ENCODE measurements at regions not wholly inside any gene's neighbourhood (a gene's known extent, or its start where the extent isn't known, plus 50 kb on each side); places are given as distances from the start of the nearest gene placed in this dataset.

- DNase-seq (ENCODE audit: low spot score) (no peak), ATAC-seq (no peak)
- H3K27me3 Mint-ChIP-seq (ENCODE audit: low read depth): no peaks in the 10 kb centered on the region
- peaks cover 16% of the 10 kb centered on the region for H3K36me3 Mint-ChIP-seq
- ChIA-PET CTCF (no interaction called here), POLR2A (no interaction called here)
- no peak overlapping the region for H3K4me3 Mint-ChIP-seq
- peaks cover 26% of the 10 kb centered on the region for H3K9me3 Mint-ChIP-seq
- no peaks in the 10 kb centered on the region for H3K4me1 Mint-ChIP-seq
- TF ChIP-seq PREB (CRISPR knock-in tag; IDR thresholded peaks at IDR 0.05; ENCODE audit: borderline replicate concordance) (no peak), CBFB (CRISPR knock-in tag; IDR thresholded peaks at IDR 0.05; ENCODE audit: low read depth) (no peak)
- H3K27ac Mint-ChIP-seq: no peak overlapping the region
Observed at GRCh38 chr10:4101918-4102654, 317.1 kb upstream of the KLF6 start.

- Mint-ChIP-seq H3K27me3 (ENCODE audit: low read depth) (no peaks in the 10 kb centered on the region), H3K36me3 (peaks cover 11% of the 10 kb centered on the region), H3K4me1 (no peaks in the 10 kb centered on the region; the same call in 1 of the 2 replicates), H3K9me3 (peaks cover 16% of the 10 kb centered on the region), H3K27ac (no peak overlapping the region), H3K4me3 (no peak overlapping the region)
- CTCF ChIA-PET: no interaction called here
- DNase-seq (ENCODE audit: low spot score) (no peak), ATAC-seq (no peak)
- TF ChIP-seq KAT7 (CRISPR knock-in tag; IDR thresholded peaks at IDR 0.05; ENCODE audit: borderline replicate concordance) (no peak), ZNF396 (CRISPR knock-in tag; IDR thresholded peaks at IDR 0.05; ENCODE audit: borderline replicate concordance) (no peak), GRHL2 (CRISPR knock-in tag; IDR thresholded peaks at IDR 0.05; ENCODE audit: insufficient replicate concordance, severe bottlenecking) (no peak), ZNF219 (CRISPR knock-in tag; IDR thresholded peaks at IDR 0.05; ENCODE audit: borderline replicate concordance) (no peak)
- POLR2A ChIA-PET: no interaction called here
Observed at GRCh38 chr10:4100380-4100779, 315.4 kb upstream of the KLF6 start.

GRCh38 chr10:4099202-4099601 is 314.2 kb upstream of the KLF6 start:
- ATAC-seq (no peak), DNase-seq (ENCODE audit: low spot score) (no peak)
- Mint-ChIP-seq H3K27me3 (ENCODE audit: low read depth) (no peaks in the 10 kb centered on the region), H3K4me3 (no peak overlapping the region), H3K4me1 (no peaks in the 10 kb centered on the region; the same call in 1 of the 2 replicates), H3K27ac (no peak overlapping the region), H3K9me3 (peaks cover 4% of the 10 kb centered on the region), H3K36me3 (peaks cover under 1% of the 10 kb centered on the region; the same call in 1 of the 2 replicates)
- TF ChIP-seq NFATC4 (CRISPR knock-in tag; IDR thresholded peaks at IDR 0.05) (no peak), MYBL2 (CRISPR knock-in tag; IDR thresholded peaks at IDR 0.05) (no peak), ATF1 (CRISPR knock-in tag; IDR thresholded peaks at IDR 0.05) (no peak), FOXP1 (CRISPR knock-in tag; IDR thresholded peaks at IDR 0.05; ENCODE audit: borderline replicate concordance) (no peak), HMGA2 (CRISPR knock-in tag; IDR thresholded peaks at IDR 0.05) (no peak), JUN (CRISPR knock-in tag; IDR thresholded peaks at IDR 0.05) (no peak), ZSCAN18 (CRISPR knock-in tag; IDR thresholded peaks at IDR 0.05) (no peak), USF1 (CRISPR knock-in tag; IDR thresholded peaks at IDR 0.05) (no peak), CTCF (IDR thresholded peaks at IDR 0.05) (no peak), AFF4 (CRISPR knock-in tag; IDR thresholded peaks at IDR 0.05; ENCODE audit: borderline replicate concordance) (no peak), ATF3 (CRISPR knock-in tag; conservative IDR thresholded peaks at IDR 0.05) (no peak), RELA (CRISPR knock-in tag; IDR thresholded peaks at IDR 0.05; ENCODE audit: borderline replicate concordance) (no peak), AR (CRISPR knock-in tag; IDR thresholded peaks at IDR 0.05) (no peak)
- ChIA-PET POLR2A (no interaction called here), CTCF (no interaction called here)
